HG02973 (cell line): ENCODE measurements at regions not wholly inside any gene's neighbourhood (a gene's known extent, or its start where the extent isn't known, plus 50 kb on each side); places are given as distances from the start of the nearest gene placed in this dataset.

Experiments used
- ATAC-seq: cut with Tn5 transposase; IDR thresholded peaks from one replicate; pipeline ENCODE4 v1.9.1; 2021; ENCODE audit warnings: moderate library complexity; ENCODE audit not compliant: unreplicated experiment

DNA sequence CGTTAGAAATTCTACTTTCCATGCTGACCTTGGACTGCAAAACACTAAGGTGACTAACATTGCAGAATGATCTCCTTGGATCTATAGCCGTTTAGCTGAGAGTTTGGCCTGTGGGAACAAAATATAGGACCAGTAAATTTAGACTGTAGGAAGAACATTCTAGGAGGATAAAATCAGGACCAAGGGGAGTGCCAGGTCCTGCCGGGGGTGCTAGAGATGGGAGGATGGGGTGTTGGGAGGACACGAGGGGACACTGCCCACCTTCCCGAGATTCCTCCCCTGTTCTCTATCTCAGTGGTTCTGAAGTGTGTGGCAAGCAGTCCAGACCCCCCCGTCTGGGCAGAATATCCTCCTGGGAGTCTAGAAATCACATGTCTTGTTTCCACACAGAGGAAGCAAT, 445.2 kb downstream of the ZSWIM6 start:
- no peak for ATAC-seq

GRCh38 chr5:61779743-61780142, 447.7 kb downstream of the ZSWIM6 start:
- no peak for ATAC-seq

DNA sequence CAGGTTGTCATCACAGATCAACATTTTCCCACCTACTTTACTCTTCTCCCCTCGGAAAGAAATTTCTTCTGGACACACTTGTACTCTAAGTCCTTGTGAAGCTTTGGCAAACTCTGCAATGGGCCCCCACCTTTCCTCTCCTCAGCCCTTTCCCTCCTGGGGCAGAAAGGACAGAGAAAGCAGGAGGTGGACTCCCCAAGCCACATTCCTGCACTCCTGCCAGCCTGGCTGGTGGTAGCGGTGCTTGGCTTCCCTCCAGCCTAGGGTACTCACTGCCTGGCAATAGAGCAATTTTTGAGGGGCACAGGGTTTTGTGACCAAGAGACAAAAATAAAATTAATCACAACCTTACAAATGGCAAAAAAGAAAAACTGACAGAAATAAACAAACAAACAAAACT, 451.4 kb downstream of the ZSWIM6 start:
- no peak for ATAC-seq

- no peak for ATAC-seq
These were observed 452.3 kb downstream of the ZSWIM6 start for GRCh38 chr5:61784341-61784740.

DNA sequence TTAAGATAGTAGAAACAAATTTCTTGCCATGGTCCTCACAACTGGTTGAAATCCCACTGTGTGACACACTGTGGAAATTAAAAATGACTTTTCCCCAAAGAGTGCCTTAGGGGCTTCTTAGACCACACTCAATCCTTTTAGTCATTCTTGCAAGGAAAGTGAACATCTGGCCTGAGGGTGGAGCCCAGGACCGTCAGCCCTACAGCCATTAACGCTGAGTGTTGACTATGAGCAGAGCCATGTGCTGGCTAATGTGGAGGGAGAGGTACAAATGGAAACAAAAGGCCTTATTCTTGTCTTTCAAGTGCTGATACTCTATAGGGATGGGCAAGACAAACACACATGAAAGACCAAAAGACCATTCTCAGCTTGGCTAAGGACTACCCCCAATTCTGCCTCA, 456.5 kb downstream of the ZSWIM6 start:
- no peak for ATAC-seq

DNA sequence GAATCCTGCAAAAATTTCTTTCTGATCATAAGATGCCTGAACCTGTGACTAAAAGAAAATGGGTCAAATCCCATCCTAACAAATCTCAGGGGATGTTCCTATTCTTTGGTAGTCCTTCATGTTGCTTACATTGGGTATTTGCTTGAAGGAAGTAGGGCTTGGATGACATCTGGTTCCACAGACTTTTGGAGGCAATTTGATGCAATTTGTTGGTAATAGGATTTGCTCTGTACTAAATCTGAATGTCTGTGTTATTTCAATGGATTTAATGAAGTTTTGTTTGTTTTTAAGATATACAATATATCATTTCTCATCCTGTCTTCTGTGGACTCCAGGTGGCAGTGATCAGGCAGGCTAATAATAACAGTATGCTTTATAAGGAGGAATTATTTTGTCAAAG, 457.9 kb downstream of the ZSWIM6 start:
- ATAC-seq, result no peak

GRCh38 chr5:61790678-61791077, 458.6 kb downstream of the ZSWIM6 start:
- peak; percentile 92 for ATAC-seq

GRCh38 chr5:61796773-61797172, 464.7 kb downstream of the ZSWIM6 start:
- ATAC-seq, result no peak

DNA sequence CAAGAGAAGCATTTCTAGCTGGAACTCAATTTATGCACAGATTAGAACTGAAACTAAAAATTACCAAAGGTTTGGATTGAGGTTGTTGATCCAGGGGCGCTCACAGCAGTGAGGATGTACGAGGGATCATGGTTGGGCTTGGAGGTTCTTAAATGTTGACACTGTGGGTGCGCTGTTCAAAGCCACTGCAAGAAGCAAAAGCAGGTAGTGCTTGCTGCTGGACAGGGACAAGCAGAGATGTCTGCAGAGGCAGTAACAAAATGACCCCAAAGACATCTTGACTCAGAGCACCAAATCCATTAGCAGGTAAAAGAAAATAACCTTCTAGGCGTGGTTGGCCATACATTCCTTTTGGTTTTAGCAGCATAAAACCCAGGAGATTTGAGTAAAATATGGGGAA, 468.4 kb downstream of the ZSWIM6 start:
- ATAC-seq, result no peak

DNA sequence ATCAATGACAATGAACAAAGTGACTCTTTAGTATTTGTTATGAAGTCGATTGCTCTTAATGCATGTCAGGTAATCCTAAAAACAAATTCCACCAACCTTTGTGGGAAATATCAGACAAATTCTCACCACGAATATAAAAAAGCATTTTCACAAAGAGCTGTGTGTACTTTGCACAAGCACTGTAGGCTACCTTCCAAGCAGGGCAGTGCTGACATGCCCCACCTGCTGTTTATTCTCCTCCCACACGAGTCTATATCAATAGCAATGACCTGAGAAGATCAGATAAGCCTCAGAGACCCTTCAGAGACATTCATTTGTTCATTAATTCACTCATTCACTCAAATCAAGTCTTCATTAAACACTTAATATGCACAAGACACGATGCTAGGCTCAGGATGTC, 469.1 kb downstream of the ZSWIM6 start:
- ATAC-seq, result no peak

GRCh38 chr5:61802456-61802855, 470.4 kb downstream of the ZSWIM6 start:
- no peak for ATAC-seq

DNA sequence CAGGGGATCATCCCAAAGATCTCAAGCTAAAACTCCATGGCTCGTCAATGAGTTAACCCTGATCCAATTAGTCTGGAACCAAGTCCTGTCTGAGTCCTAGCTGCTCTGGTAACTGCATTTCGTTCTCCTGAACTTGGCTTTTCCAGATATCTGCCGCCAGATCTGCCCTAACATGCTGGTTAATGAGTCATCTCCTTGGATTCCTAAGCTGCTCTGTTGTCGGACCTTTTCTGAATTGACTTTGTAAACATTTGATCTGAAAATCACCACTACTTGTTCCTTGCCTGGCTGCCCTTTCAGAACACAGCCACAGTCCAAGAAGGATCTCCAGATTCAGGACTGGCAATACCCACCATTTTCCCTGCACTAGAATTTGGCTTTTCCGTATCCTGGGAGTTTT, 473.0 kb downstream of the ZSWIM6 start:
- no peak for ATAC-seq

DNA sequence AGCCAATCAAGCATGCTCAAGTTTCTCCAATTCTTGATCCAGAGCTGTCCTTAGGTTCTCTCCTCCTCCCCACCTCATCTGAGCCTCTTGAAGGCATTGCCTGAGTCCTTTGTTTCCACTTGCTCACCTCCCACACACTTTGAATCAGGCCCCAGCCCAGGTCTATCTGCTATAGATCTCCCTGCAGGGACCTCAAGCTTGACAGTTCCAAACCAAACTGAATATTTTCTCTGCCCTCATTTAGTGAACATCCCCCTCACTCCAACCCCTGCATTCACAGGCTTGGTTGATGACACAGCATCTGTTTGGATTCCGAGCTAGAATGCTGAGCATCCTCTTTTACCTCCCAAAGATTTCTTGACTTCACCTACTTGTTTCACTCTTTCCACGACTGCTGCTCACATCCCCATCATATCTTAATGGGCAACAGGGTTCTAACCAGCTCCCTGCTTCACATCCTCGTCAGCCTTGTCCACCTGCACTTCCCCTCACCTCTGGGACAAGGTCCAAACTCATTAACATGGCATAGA, 474.5 kb downstream of the ZSWIM6 start:
- ATAC-seq, result no peak

- ATAC-seq, result no peak
These were observed 476.0 kb downstream of the ZSWIM6 start for GRCh38 chr5:61808091-61808490.

DNA sequence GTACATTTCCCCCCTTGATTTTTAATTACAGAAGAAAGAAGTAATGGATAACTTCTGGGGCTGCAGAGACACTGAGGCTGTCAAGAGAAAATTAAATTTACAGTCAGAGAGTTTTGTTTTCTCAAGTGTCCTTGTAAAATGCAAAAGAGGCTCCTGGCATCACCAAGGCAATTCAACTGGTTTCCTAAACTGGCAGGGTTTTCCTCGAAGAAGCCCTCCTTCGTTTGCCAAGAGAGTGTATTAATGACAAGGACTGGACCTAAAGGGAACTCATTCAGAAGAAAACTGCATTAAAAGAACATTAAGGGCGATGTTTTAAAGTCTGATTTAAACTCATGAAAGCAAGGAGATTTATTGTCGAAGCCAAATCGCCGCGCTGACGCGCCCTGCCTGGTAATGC, 476.9 kb downstream of the ZSWIM6 start:
- ATAC-seq, result no peak

DNA sequence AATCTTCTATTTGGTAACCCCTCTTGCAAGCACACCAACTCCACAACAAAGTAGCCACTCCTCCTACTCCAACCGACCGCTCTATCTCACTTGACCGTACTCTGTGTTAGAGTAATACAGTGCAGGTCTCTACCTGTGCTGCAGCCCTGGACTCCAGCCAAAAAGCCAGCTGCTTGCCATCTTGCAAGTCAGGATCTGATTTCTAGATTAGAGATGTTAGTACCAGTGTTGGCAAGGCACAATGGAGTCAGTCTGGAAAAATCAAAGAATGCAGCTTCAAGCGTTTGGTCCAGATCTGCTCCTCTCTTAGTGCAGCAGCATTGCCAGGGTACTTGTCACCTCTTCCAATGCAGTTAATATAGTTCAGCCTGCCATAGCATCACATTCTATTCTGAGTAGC, 477.6 kb downstream of the ZSWIM6 start:
- no peak for ATAC-seq

DNA sequence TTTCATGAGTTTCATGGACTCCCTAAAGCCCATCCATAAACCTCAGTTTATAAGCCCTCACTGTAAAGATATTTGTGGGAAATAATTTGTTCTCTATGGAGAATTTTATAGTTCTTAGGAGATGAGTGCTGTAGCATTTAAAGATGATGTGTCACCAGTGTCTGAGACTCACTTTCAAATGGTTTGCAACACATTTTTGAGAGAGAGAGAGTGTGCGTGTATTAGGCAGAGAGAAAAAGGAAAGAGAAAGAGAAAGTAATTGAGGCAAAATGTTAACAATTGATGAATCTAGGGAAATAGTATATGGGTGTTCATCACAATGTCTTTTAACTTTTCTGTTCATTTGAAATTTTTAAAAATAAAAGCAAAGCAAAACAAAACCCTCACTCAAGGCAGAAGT, 479.0 kb downstream of the ZSWIM6 start:
- peak; percentile 67 for ATAC-seq

GRCh38 chr5:61813361-61813760, 481.3 kb downstream of the ZSWIM6 start:
- ATAC-seq, result no peak

DNA sequence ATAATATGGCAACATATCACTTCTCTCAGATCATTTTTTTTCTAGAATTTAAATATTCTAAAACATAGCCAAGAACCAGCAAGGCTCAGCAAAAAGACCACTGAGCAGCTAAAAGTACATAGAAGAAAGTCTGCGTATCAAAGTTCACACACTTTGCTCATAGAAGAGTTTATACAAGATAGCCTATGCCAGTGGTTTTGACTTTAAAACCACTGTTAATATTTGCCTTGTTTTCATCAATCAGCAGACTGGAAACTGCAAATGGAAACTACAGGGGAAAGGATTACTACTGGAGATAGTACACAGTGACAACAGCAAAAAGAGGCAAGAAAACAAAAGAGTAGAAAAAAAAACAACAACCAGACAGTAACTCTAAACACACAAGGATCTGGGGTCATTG, 483.3 kb downstream of the ZSWIM6 start:
- no peak for ATAC-seq

DNA sequence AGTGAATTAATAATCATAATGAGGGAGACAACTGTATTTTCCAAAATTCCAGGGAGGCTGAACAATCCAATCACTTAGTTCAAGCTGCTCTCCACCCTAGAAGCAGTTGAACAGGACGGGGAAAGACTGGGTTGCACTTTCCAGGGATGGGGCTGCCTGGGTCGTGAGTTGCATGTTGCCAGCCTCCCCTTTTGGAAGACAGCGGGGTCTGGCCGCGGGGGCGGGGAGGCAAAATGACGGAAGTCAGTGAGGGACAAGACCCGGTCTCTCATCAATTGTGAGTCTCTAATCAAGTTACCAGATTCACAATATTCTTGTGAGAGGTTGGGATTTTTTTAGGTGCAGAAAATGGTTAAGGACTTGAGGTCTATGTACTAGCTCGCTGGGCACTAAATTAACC, 484.1 kb downstream of the ZSWIM6 start:
- ATAC-seq, result no peak

DNA sequence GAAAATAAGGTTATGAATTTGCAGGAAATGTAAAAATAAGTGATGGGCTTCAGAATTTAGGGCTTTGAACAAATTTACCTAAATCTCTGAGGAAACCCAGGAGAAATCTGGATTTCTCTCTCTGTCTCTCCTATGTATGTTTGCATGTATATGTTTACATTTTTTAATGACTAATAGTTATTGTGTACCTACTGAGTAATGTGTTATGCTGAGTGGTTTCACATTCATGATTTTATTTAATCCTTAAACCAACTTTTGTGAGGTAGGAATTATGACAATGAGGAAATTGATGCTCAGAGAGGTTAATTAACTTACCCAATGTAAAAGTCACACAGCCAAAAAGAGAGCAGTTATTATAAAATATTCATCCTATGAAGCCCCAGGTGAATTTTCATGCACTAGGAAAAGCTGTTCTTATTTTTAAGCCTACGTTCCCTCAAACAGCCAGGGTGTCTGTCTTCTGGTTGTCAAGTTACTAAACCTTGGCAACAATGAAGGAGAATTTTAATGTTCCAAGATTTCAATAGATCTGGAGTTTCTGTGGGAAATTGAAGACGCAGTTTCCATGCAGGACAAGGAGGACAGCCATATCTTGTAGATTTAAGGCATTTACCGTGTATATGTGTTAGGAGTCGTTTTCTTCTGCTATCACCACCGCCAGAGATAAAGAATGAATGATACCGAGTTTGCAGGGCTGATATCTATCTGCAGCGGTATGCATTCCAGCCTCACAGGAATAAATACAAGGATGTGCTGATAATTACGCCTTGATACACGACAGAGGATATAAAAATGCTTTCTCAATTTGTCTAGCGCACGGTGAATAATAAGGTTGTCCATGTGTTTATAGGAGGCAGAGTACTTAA, 484.8 kb downstream of the ZSWIM6 start:
- ATAC-seq, result no peak

DNA sequence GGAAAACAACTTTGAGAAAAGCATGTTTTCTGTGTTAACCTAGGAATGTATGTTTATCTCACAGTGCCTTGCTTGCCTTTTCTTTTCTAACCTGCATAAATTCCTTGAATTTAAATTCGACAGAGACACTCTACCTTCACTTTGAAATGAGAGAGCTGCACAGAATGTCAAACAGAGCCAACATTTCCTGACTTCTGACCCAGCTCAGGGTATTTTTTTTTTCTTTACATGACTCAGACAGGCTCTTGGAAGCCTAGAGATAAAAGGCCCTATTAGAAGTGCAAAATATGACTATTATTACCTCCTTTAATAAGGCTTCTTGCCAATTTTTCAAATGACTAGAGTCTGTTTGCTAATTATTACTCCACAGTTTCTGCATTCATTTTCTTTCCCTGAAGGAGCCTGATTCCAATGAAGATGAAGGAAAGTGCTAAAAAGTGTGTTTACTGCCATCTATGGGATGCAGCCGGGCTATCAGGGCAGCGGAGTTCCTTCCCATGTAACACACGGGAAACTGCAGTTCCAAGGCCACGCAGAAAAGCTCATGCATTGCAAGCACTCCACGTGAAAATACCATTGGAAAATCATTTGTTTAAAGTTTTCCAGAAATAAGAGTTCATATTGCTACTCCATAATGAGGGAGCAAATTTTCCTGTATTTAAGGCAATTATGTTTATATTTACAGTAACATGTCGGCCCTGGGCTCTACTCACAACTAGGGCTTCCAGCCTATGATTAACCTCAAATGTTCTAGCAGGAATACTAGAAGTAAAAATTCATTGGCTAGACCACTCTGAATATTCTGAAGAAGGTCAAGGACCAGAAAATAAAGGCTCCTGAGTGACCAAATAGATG, 485.6 kb downstream of the ZSWIM6 start:
- no peak for ATAC-seq
